ENCODE measurements at regions not wholly inside any gene's neighbourhood (a gene's known extent, or its start where the extent isn't known, plus 50 kb on each side); places are given as distances from the start of the nearest gene placed in this dataset.

- Histone ChIP-seq H3K36me3 (ENCODE audit: control insufficient read depth, insufficient read depth, low read length) (no peaks in the 10 kb centered on the region), H3K27me3 (ENCODE audit: control insufficient read depth, insufficient read depth, low read length) (peaks cover 35% of the 10 kb centered on the region)
- no peak for TF ChIP-seq CTCF (IDR thresholded peaks at IDR 0.05; ENCODE audit: insufficient read depth, low read length, poor library complexity, severe bottlenecking)
Measured at GRCh38 chr2:241951920-241952319, 82.4 kb downstream of the RTP5 start.

GRCh38 chr2:241952816-241953215 is 83.3 kb downstream of the RTP5 start:
- TF ChIP-seq CTCF (IDR thresholded peaks at IDR 0.05; ENCODE audit: insufficient read depth, low read length, poor library complexity, severe bottlenecking) = no peak
- Histone ChIP-seq H3K36me3 (ENCODE audit: control insufficient read depth, insufficient read depth, low read length) (no peaks in the 10 kb centered on the region), H3K27me3 (ENCODE audit: control insufficient read depth, insufficient read depth, low read length) (peaks cover 32% of the 10 kb centered on the region), H3K4me3 (ENCODE audit: low read depth, low read length) (no peak overlapping the region)
- no peak for DNase-seq (ENCODE audit: low read depth)

More at GRCh38 chr2:241951920-241952319, 82.4 kb downstream of the RTP5 start:
- DNase-seq (ENCODE audit: low read depth) = no peak
- no peak overlapping the region for H3K4me3 ChIP-seq (ENCODE audit: low read depth, low read length)

GRCh38 chr2:241953324-241953928 is 83.9 kb downstream of the RTP5 start:
- no peaks in the 10 kb centered on the region for H3K36me3 ChIP-seq (ENCODE audit: control insufficient read depth, insufficient read depth, low read length)
- peaks cover 29% of the 10 kb centered on the region for H3K27me3 ChIP-seq (ENCODE audit: control insufficient read depth, insufficient read depth, low read length)
- TF ChIP-seq CTCF (IDR thresholded peaks at IDR 0.05; ENCODE audit: insufficient read depth, low read length, poor library complexity, severe bottlenecking) = no peak
- DNase-seq (ENCODE audit: low read depth) = no peak
- no peak overlapping the region for H3K4me3 ChIP-seq (ENCODE audit: low read depth, low read length)

- no peak for TF ChIP-seq CTCF (IDR thresholded peaks at IDR 0.05; ENCODE audit: insufficient read depth, low read length, poor library complexity, severe bottlenecking)
- Histone ChIP-seq H3K27me3 (ENCODE audit: control insufficient read depth, insufficient read depth, low read length) (peaks cover 20% of the 10 kb centered on the region), H3K36me3 (ENCODE audit: control insufficient read depth, insufficient read depth, low read length) (no peaks in the 10 kb centered on the region), H3K4me3 (ENCODE audit: low read depth, low read length) (no peak overlapping the region)
- no peak for DNase-seq (ENCODE audit: low read depth)
Measured at GRCh38 chr2:241956521-241957110, 87.1 kb downstream of the RTP5 start.

- Histone ChIP-seq H3K36me3 (ENCODE audit: control insufficient read depth, insufficient read depth, low read length) (no peaks in the 10 kb centered on the region), H3K4me3 (ENCODE audit: low read depth, low read length) (no peak overlapping the region), H3K27me3 (ENCODE audit: control insufficient read depth, insufficient read depth, low read length) (peaks cover 14% of the 10 kb centered on the region)
- DNase-seq (ENCODE audit: low read depth) = no peak
- no peak for TF ChIP-seq CTCF (IDR thresholded peaks at IDR 0.05; ENCODE audit: insufficient read depth, low read length, poor library complexity, severe bottlenecking)
Measured at GRCh38 chr2:241957276-241957675, 87.7 kb downstream of the RTP5 start.
